Gastroesophageal sphincter (tissue), 4 donors: ENCODE measurements at regions not wholly inside any gene's neighbourhood (a gene's known extent, or its start where the extent isn't known, plus 50 kb on each side); places are given as distances from the start of the nearest gene placed in this dataset.

Source experiments
- ATAC-seq: fragments of 150-250 bp; one replicate; pipeline ENCODE4 v1.9.1; 2016; ENCODE audit warnings: mild to moderate bottlenecking, moderate library complexity
- H3K27ac ChIP-seq, 4 donors: fragments of 200-600 bp; sonication (generic) in 3 of 4; 1 replicate in 3 of 4; 2 replicates in 1 of 4; pipeline ENCODE4 v1.5.1; 2016 to 2019
- H3K27me3 ChIP-seq: fragments of 200-600 bp; sonication (generic); one replicate; pipeline ENCODE4 v1.5.1; 2019
- H3K36me3 ChIP-seq, 2 donors: fragments of 200-600 bp; sonication (generic); one replicate each; pipeline ENCODE4 v1.5.1; 2019; ENCODE audit warnings: control low read depth in 1 of 2
- H3K4me1 ChIP-seq, 3 donors: fragments of 200-600 bp; sonication (generic); 1 replicate in 2 of 3; 2 replicates in 1 of 3; pipeline ENCODE4 v1.5.1; 2016 to 2019; ENCODE audit warnings: control low read depth in 2 of 3
- H3K4me3 ChIP-seq, 2 donors: fragments of 200-600 bp; sonication (generic); one replicate each; pipeline ENCODE4 v1.5.1; 2019; ENCODE audit warnings: mild to moderate bottlenecking in 1 of 2, moderate library complexity in 1 of 2
- H3K9me3 ChIP-seq, 3 donors: fragments of 200-600 bp; sonication (generic); one replicate each; pipeline ENCODE4 v1.5.1; 2017 to 2019; ENCODE audit warnings: control low read depth in 2 of 3
- CTCF ChIP-seq, 4 experiments: fragments of 200-600 bp in 2 of 4; fragments of 450-650 bp in 2 of 4; sonication (generic) in 1 of 4; IDR thresholded peaks; one replicate each; pipeline ENCODE4 v1.5.1; 2017 to 2019; ENCODE audit warnings: antibody characterized with exemption in 4 of 4, mild to moderate bottlenecking in 2 of 4, moderate library complexity in 2 of 4
- EP300 ChIP-seq: sonication (generic); formaldehyde crosslinking; IDR thresholded peaks from one replicate; pipeline ENCODE4 v1.6.1; 2017; ENCODE audit warnings: antibody characterized with exemption, mild to moderate bottlenecking
- POLR2A ChIP-seq, 2 donors: fragments of 450-650 bp; IDR thresholded peaks; one replicate each; pipeline ENCODE4 v1.6.1; 2017; ENCODE audit warnings: antibody characterized with exemption in 2 of 2, mild to moderate bottlenecking in 2 of 2, moderate library complexity in 1 of 2
- POLR2AphosphoS5 ChIP-seq: sonication (generic); formaldehyde crosslinking; IDR thresholded peaks from one replicate; pipeline ENCODE4 v1.6.1; 2017; ENCODE audit warnings: antibody characterized with exemption
- WGBS, 2 donors: methylation state at CpG; one replicate each; pipeline ENCODE4 v1.1.5; 2018; ENCODE audit warnings: low coverage in 1 of 2; 5-methylcytosine and 5-hydroxymethylcytosine counted together

GRCh38 chr1:213519098-213519497 lies 468.1 kb downstream of the RPS6KC1 start:
- Histone ChIP-seq H3K4me3 (no peak overlapping the region), H3K27me3 (no peaks in the 10 kb centered on the region), H3K27ac (no peak overlapping the region), H3K36me3 (no peaks in the 10 kb centered on the region), H3K9me3 (no peaks in the 10 kb centered on the region), H3K4me1 (no peaks in the 10 kb centered on the region)
- no peak for TF ChIP-seq POLR2A (IDR thresholded peaks at IDR 0.05)
- no peak for TF ChIP-seq EP300
- TF ChIP-seq CTCF (IDR thresholded peaks at IDR 0.05), result no peak
- TF ChIP-seq POLR2AphosphoS5, result no peak
- 11 to 38% methylated on average over 4 of the region's 4 CpGs for whole genome bisulfite sequencing, 2 donors
- no peak for ATAC-seq

- TF ChIP-seq POLR2A (IDR thresholded peaks at IDR 0.05) (no peak), CTCF (IDR thresholded peaks at IDR 0.05) (no peak)
- Histone ChIP-seq H3K9me3 (no peaks in the 10 kb centered on the region), H3K27me3 (no peaks in the 10 kb centered on the region), H3K36me3 (no peaks in the 10 kb centered on the region), H3K4me3 (no peak overlapping the region), H3K27ac (no peak overlapping the region), H3K4me1 (no peaks in the 10 kb centered on the region)
- no peak for ATAC-seq
- 76 to 85% methylated on average over 2 of the region's 2 CpGs for WGBS, 2 donors
These were observed 466.6 kb upstream of the PROX1 start for GRCh38 chr1:213521206-213521605.

- no peaks in the 10 kb centered on the region for H3K4me1 ChIP-seq
- H3K27me3 ChIP-seq, result no peaks in the 10 kb centered on the region
- no peak for TF ChIP-seq POLR2A (IDR thresholded peaks at IDR 0.05)
- TF ChIP-seq POLR2AphosphoS5, result no peak
- no peak for TF ChIP-seq CTCF (IDR thresholded peaks at IDR 0.05)
- no peak for TF ChIP-seq EP300
- ATAC-seq, result no peak
- H3K4me3 ChIP-seq, result no peak overlapping the region
- no peaks in the 10 kb centered on the region for H3K9me3 ChIP-seq
- no peak overlapping the region for H3K27ac ChIP-seq
- WGBS, 2 donors, result 43 to 71% methylated on average over 4 to 9 of the region's 10 CpGs
- H3K36me3 ChIP-seq, result no peaks in the 10 kb centered on the region
These were observed 463.9 kb upstream of the PROX1 start for GRCh38 chr1:213523781-213524398.

GRCh38 chr1:213526306-213526705 lies 461.5 kb upstream of the PROX1 start:
- no peak for ATAC-seq
- Histone ChIP-seq H3K27ac (no peak overlapping the region), H3K27me3 (no peaks in the 10 kb centered on the region), H3K9me3 (no peaks in the 10 kb centered on the region), H3K4me3 (no peak overlapping the region), H3K36me3 (no peaks in the 10 kb centered on the region), H3K4me1 (no peaks in the 10 kb centered on the region)
- TF ChIP-seq CTCF (IDR thresholded peaks at IDR 0.05) (no peak), POLR2A (IDR thresholded peaks at IDR 0.05) (no peak), POLR2AphosphoS5 (no peak), EP300 (no peak)
- WGBS, 2 donors, result 63 to 74% methylated on average over 2 to 4 of the region's 4 CpGs

GRCh38 chr1:213530611-213531320 lies 457.0 kb upstream of the PROX1 start:
- no peak for ATAC-seq
- no peaks in the 10 kb centered on the region for H3K27me3 ChIP-seq
- H3K4me1 ChIP-seq, result no peaks in the 10 kb centered on the region
- no peak overlapping the region for H3K27ac ChIP-seq
- 44 to 63% methylated on average over 4 of the region's 4 CpGs for WGBS, 2 donors
- no peak overlapping the region for H3K4me3 ChIP-seq
- H3K36me3 ChIP-seq, result no peaks in the 10 kb centered on the region
- TF ChIP-seq POLR2AphosphoS5 (no peak), CTCF (IDR thresholded peaks at IDR 0.05) (no peak), POLR2A (IDR thresholded peaks at IDR 0.05) (no peak), EP300 (no peak)
- H3K9me3 ChIP-seq, result no peaks in the 10 kb centered on the region
